Muscle of arm (tissue), 1 donor: ENCODE measurements at regions not wholly inside any gene's neighbourhood (a gene's known extent, or its start where the extent isn't known, plus 50 kb on each side); places are given as distances from the start of the nearest gene placed in this dataset.

ENCODE experiments used
- DNase-seq: peaks from one replicate; pipeline ENCODE4 v3.0.0-alpha.2; 2013

DNA sequence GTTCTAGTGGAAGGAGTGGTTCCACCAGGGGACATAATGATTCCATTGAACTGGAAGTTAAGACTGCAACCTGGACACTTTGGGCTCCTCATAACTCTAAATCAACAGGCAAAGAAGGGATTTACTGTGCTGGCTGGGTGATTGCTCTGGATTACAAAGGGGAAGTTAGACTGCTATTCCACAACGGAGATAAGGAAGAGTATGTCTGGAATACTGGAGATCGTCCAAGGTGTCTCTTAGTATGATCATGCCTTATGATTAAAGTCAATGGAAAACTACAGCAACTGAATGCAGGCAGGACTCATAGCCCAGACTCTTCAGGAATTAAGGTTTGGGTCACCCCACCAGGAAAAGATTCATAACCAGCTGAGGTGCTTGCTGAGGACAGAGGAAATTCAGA lies 310.6 kb upstream of the MGMT start:
- DNase-seq, result no peak

DNA sequence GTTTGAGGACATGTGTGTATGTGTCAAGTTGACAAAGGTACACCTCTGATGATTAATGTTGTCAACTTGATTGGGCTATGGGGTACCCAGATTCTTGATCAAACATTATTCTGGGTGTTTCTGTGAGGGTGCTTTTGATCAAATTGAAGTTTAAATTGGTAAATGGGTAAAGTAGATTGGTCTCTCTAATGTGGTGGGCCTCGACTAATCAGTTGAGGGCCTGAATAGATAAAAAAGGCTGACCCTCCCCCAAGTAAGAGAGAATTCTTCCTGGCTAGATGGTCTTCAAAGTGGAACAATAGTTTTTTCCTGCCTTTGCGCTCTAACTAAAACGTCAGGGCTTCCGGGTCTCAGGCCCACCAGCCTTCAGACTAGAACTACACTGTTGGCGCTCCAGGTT lies 309.9 kb upstream of the MGMT start:
- DNase-seq, result no peak

DNA sequence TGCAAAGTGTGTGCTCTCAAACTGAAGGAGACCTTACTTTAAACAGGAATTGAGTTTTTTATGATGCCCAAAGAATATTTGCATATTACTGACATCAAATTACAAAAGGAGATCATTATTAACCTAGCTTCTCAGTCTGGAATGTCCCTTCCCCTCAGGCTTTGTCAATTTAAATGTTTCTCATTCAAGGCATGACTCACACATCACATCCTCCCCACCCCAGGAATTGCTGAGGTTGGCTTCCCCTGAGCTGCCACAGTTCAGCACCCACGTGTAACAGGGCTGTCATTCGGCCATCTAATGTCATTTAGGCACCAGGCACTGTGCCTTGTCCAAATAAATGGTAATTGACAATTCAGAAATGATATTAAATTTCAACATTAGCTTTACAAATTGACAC lies 305.9 kb upstream of the MGMT start:
- no peak for DNase-seq

DNA sequence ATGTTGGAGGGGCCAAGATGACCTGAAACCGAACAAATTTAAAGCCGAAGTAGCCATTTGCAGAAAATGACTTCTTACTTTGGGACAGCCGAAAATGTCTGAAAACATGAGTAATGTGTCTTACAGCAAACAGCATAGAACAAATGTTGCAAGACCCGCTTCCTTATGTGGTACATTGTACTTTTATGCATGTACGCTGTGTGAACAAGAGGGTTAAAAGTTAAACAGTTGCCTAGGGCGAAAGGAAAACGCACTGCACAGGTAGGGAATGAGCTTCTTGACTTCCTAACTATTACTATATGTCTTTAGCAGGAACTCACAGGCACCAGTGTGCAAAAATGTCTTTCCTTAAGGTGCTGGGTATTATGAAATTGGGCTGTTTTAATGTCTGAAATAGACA lies 303.5 kb upstream of the MGMT start:
- no peak for DNase-seq

DNA sequence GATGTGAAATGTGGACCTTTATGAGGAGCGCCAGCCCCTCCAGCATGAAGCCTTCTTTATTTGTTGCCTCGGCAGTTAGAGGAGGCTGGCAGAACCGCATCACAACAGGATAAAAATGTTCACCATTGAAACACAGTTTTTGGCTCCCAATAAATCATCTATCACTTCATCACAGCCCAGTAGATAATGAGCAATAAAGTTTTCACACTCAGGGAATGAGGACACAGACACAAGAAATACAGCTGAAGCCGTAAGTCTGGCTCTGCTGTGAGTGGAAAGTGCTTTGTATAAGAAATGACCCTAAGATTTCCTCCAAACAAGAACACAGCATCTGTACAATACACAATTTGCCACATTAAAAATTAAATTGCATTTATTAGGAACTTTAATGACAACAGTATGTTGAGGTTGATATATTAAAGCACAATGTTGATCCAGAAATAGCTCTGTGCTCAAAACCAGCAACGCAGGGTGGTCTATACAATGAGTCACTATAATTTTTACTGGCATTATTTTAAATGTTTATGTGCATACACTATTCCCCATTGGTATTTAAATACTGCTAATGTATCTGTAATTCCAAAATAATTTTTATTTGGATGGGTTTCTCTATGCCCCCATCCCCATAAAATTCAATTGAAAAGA lies 301.8 kb upstream of the MGMT start:
- DNase-seq, result no peak

DNA sequence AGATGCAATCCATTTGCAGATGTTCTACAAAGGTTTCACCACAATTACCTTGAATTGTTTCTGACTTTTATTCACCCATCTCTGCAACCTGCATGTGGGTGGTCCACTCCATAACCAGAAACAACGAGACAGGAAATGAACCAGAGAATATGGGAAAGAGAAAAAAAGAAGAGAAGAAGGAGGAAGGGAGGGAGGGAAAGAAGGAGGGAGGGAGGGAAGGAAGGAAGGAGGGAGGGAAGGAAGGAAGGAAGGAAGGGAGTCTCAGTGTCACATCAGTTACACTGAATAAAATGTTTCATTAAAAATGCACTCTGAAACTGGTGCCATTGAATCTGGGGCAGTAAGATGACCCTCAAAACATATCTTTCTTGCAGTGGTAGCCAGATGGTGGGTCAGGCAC lies 301.3 kb upstream of the MGMT start:
- no peak for DNase-seq

DNA sequence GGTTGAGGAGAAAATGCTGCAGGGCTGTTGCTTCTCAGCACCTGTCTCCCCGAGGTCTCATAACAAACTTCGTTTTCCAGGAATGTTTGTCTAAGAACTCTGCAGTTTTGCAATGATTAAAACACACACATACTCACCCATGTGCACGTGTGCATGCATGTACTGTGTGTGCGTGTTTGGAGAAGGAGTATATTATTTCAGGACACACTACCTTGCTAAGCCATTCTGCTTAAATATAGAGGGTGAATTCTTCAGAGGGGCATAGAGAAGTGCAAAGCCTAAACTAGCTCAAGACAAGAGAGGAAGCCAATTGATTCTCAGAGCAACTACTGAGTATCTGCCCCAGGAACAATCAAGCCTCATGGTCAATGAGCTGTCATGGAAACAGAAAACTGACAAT lies 298.4 kb upstream of the MGMT start:
- no peak for DNase-seq

DNA sequence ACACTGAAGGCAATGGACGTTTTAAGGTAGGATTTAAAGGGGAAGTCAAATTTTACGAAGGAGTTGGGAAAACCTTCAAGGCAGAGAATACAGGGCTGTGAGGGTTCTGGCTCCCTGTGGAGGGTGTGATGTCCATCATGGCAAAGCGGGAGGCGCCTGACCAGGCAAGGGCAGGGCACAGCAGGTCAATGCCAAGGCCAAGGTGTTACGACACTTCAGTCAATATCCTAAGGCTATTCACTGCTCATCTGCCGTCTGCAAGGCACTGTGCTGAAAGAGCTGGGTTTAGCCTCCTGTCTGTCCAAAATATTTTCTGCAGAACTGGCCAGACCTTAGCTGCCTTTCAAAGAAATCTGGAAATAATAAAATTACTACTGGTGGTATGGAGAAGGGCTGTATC lies 297.9 kb upstream of the MGMT start:
- DNase-seq, result no peak

DNA sequence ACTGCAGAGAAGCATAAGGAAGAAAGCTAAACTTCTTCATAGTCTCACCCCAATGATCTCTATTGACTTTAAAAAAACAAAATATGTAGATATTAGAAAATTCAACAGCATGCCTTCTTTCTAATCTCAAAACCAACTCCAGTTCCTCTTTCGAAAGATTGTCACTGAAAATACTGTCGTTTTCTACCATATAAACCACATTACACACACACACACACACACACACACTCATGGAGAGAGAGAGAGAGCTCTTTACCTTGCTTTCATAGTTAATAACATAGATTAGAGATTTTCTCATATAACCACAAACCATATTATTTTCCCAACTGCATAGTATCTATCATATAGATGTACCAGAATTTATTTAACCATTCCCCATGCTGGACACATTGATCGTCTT lies 296.2 kb upstream of the MGMT start:
- no peak for DNase-seq

DNA sequence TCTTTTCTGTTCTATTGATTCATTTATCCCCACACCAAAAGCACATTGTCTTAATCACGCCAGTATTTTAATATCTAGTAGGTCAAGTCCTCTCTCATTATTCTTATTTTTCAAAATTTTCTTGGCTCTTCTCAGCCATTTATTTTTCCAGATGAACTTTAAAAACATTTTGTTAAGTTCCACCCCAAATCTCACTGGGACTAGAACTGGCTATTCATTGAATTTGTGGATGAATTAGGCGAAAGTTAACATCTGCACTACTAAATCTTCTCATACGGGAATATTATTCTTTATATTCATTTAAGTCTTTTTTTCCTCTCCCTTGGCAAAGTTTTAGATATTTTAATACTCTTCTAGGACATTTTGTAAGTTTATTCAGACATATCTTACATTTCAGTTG lies 295.2 kb upstream of the MGMT start:
- peak; percentile 74 for DNase-seq

DNA sequence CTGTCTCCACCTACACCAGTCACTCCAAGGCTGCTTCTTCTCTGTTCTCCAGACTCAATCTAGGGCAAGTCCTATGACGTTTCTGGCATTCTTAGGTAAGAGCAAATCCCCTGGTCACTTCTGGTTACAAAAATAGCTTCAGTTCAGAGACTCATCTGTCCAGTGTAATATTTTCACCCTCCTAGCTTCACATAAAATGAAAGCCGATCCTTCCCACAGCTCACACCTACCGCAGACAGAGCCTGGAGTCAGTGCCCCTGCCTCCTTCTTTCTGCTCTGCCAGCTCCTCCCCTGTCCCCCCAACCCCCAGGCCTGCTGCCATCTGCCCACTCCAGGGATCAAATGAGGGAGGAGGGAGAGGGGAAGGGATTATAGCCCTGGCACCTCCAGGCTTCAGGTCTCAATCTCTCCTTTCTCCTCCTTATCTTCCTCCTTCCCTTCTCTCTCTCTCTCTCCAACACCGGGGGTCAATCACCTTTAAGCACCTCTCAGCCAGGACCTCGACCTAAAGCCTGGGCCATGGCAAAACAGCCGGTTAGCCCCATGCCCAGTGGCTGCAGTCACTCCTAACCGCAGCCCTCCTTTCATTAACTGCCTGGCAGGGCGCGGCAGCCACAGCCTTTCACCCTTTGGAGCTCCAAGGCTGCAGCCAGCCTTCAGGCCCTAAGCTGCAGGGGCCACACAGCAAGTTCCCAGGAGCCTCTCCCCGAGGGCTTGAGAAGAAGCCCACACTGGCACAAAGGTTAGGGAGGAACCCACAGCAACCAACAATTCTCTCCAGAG lies 292.6 kb upstream of the MGMT start:
- no peak for DNase-seq

DNA sequence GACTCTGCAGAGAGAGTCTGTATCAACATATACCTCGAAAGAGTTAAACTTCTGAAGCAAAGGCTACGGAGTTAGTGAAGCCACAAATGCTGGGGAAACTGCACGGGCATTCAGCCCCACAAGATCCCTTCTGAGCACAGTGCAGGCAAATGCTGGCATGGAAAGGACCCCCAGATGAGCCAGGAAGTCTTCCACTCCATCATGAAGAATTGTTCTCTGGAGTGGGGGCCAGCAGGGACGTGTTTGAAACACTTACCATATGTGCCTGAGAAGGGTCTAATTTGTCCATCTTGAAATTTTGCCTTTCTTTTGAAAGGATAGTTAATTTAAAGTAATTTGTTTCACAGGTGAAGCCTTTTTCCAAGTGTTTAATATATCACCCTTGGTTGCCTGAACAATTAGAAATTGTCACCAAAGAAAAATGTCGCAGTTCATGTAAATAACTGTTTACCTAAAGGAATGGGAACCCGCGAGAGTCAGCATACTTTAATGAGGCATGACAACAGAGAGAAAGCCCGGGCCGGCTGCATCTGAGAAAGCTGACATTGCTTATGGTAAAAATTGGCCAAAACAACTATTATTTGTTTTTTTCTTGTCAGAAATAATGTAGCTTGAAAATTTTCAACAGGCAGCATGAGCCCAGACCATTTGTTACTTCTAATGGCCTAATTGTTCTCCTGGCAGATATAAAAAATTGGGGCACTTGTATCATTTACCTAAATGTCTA lies 287.6 kb upstream of the MGMT start:
- no peak for DNase-seq

DNA sequence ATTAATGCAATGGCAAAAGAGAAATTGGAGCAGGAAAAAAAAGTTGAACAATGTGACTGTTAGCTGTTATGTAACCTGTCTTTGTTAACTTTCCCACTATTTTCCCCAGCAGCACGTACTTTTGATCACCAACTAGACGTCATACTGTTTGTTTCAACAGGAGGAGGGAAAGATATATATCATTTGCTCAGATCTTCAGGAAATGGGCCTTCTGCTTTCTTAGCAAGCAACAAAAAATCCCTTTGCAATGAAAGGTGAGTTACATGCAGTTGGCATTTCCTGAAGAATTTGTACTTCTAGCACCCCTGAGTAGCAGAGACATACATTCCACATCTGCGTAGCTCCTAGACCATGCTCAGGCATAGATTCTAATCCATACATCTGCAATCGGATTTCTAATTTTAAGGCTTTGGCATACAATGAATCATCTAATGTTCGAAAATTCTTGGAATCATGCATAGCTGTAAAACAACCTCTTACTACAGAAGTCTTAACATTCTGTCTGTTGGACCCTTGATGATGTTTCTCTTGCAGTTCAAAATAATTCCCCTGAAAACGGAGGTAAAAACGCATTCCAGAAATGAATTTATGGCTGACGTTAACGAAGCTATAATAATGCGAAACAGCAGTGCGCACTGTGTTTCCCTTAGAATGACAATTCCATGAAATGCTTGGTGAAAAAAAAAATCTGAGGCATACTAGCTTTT lies 286.9 kb upstream of the MGMT start:
- DNase-seq, result peak; percentile 70

DNA sequence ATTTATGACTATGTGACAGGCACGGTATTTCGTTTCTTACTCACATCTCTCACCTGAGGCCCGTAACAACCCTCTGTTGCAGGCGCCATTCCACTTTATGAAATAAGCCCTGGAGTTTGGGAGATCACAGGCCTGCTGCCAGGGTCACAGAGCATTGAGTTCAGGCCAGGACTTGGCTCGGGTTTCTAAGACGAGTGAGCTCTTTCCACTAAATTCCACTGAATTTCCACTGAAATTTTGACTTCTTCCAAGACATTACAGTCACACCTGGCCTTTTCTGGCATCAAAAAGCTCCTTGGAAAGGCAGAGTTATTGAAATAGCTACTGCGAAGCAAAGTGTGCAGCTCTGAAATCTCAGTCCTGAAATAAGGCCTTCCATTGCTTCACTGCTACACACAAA lies 282.8 kb upstream of the MGMT start:
- DNase-seq, result peak; percentile 79

DNA sequence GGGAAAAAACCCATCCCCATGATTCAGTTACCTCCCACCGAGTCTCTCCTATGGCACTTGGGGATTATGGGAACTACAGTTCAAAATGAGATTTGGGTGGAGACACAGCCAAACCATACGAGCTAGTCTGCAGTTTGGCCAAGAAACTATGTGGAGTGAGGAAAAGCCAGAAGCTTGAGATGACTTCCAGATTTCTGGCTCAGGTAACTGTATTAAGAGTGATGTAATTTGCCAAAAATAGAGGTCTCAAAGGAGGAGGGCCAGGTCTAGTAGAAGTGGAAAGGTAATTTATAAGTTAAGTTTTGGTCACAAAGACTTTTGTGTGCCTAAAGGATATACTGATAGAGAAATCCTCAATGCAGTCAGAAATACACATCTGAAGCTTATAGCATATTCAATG lies 279.7 kb upstream of the MGMT start:
- peak; percentile 63 for DNase-seq

DNA sequence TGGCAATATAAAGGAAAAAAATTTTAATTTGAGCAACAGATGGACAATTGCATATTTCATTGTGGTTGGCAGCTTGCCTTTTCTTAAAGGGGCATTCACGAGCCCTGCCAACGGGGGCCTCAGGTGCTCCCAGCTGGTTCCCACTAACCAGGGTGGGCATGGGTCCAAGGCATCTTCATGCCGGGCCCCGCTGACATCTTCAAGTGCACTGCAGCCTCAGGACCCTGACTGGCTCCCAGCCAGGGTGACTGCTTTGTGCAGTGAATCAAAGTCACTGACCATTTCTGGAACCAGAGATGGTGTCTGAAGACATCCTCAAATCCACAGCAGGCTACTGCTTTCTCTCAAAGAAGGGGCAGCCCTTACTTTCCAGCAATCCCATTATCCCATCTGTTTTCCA lies 275.2 kb upstream of the MGMT start:
- DNase-seq, result no peak

DNA sequence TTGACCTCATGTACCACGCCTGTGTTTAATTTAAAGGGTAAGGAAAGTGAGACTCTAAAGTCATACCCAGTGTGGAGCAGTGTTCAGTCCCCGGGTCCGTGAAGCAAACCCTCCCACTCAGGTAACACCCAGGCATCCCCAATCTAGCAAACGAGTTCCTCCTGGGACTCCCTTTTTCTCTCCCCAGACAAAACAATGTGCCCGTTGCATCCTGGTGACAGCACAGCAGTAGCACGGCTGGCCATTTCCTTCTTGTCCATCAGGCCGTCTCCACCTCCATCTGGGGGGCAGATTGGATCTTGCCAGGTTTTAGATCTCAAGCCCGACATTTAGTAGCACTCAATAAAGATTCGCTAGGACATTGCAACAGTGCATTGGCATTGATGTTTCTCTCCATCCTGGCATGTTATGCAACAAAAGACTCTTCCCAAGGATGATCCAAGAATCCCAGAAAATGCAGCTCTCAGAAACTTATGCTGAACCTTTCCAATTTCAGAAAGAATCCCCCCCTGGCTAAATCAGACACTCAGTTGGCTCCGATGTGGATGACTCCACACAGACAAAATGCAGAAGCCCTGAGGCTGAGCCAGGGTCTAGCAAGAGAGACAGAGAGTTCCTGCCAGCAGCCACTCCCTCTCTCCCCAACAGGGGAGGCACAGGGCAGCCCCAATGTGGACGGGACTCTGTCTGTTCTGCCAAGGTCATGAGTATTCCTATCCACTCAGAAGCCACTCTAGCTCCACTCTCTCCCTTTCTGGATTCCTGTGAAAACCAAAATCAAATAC lies 274.5 kb upstream of the MGMT start:
- peak; percentile 88 for DNase-seq

DNA sequence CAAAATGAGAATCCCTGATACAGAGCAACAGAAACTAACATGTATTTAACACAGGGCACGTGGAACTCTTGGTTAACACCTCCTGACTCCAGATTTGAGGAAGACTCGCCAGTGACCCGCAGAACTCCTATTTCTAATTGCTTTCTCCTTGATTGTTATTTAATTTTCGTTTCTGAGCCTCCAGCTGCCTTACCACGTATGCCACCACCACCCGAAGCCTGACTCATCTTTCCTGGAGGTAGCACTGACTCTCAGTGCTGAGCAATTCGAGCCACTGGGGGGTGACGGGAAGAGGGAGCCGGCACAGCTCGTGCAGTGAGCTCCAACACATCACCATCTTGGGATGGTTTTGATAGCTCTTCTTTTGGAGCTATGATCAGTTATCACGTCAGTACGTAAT lies 273.9 kb upstream of the MGMT start:
- DNase-seq, result no peak

DNA sequence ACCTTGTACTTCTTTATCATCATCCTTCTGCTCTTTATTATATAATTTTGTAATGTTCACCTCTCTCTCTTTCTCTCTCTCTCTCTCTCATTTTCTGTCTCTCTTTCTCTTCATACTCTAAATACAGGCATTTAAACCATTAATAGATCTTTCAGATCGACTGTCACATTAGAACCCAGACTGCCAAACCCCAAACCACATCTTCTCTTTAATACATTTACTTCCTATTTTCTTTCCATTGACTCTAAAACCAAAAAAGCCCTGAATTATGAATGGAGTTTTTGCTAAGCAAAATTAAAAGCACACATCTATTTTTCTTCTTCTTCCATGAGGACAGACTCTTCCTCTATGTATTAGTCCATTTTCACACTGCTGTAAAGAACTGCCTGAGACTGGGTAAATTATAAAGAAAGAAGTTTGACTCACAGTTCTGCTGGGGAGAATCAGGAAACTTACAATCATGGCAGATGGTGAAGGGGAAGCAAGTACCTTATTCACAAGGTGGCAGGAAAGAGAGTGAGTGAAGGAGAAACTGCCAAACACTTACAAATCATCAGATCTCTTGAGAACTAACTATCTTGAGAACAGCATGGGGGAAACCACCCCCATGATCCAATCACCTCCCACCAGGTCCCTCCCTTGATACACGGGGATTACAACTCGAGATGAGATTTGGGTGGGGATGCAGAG lies 272.7 kb upstream of the MGMT start:
- DNase-seq, result no peak

DNA sequence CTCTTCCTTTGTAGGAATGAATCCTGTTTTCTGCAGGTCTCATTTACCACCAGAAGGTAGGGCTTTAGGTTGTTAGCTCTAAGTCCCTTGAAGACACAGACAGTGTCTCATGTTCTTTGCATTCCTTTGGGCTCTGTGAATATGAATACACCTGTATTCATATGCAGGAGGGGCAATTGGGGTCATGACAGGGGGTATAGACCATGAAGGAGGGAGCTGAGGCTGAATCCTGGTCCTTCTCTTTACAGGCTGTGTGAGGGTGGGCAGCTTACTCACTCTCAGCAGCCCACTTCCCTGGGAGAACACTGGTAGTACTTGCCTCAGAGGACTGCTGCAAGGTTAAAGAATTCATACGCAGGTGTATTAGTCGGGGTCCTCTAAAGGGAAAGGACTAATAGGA lies 267.2 kb upstream of the MGMT start:
- DNase-seq, result no peak

DNA sequence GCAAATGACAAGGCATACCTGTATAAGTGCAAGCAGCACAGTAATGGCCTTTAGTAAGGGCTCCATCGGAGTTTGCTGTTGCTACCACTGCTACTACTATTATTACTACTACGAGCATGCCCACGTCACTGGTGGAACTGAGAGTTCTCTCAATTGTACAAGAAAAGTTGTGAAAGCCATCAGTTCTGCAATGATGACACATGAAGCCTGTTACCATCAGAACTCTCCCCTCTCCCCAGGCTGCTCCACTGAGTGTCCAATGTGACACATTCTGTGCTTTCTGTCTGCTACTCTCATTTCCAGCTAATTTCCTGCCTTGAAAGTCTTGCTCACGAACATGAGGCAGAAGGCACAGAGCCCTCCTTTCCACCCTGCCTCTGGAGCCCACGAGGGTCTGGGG lies 263.2 kb upstream of the MGMT start:
- DNase-seq, result no peak
